B cell (primary cell): ENCODE measurements at regions not wholly inside any gene's neighbourhood (a gene's known extent, or its start where the extent isn't known, plus 50 kb on each side); places are given as distances from the start of the nearest gene placed in this dataset.

ENCODE experiments used
- EZH2 ChIP-seq: IDR thresholded peaks from 2 replicates; pipeline ENCODE4 v1.6.1; 2012; ENCODE audit warnings: borderline replicate concordance, low read depth, mild to moderate bottlenecking, moderate library complexity, low read length; ENCODE audit not compliant: insufficient read depth, poor library complexity, severe bottlenecking
- TF ChIP-seq, protein P1 (sequence below): fragments of 200-600 bp; IDR thresholded peaks from one replicate; pipeline ENCODE4 v1.8.0; 2022; ENCODE audit warnings: antibody characterized with exemption, mild to moderate bottlenecking

DNA sequence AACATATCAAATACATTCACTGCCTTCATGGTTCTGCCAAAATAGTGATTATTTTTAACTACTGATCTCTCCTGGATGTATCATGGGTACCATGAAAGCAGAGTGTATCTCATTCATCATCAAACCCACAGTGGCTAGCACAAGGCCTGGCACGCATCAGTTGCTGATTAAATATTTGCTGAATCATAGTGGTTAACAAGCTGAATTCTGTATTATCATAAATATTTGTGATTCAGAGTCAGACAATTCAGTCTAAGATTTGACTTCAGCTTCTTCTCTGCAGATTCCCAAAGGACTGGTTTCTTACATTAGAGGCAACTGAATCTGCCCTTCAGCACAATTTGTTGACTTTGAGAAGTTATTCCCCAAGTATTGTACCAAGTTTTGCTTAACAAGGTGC lies 715.8 kb upstream of the LRRC4C start:
- no peak for TF ChIP-seq EZH2
- TF ChIP-seq, protein P1, sequence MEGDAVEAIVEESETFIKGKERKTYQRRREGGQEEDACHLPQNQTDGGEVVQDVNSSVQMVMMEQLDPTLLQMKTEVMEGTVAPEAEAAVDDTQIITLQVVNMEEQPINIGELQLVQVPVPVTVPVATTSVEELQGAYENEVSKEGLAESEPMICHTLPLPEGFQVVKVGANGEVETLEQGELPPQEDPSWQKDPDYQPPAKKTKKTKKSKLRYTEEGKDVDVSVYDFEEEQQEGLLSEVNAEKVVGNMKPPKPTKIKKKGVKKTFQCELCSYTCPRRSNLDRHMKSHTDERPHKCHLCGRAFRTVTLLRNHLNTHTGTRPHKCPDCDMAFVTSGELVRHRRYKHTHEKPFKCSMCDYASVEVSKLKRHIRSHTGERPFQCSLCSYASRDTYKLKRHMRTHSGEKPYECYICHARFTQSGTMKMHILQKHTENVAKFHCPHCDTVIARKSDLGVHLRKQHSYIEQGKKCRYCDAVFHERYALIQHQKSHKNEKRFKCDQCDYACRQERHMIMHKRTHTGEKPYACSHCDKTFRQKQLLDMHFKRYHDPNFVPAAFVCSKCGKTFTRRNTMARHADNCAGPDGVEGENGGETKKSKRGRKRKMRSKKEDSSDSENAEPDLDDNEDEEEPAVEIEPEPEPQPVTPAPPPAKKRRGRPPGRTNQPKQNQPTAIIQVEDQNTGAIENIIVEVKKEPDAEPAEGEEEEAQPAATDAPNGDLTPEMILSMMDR, result no peak
